HL-60 (cell line): ENCODE measurements at regions not wholly inside any gene's neighbourhood (a gene's known extent, or its start where the extent isn't known, plus 50 kb on each side); places are given as distances from the start of the nearest gene placed in this dataset.

Source experiments
- DNase-seq, 2 experiments: peaks; one replicate each; pipeline ENCODE4 v3.0.0-alpha.2; 2010 to 2020; ENCODE audit warnings: low read depth in 1 of 2, low spot score in 1 of 2
- H3K27ac ChIP-seq: fragments of 250-450 bp; sonication (Bioruptor Pico); replicated peaks from 2 replicates; pipeline ENCODE4 v1.5.1; 2020; ENCODE audit warnings: mild to moderate bottlenecking, moderate library complexity
- H3K27me3 ChIP-seq: fragments of 250-450 bp; sonication (Bioruptor Pico); 2 replicates; pipeline ENCODE4 v1.5.1; 2021; ENCODE audit warnings: mild to moderate bottlenecking, moderate library complexity; ENCODE audit not compliant: insufficient read depth, poor library complexity, severe bottlenecking
- H3K4me3 ChIP-seq: replicated peaks from 2 replicates; pipeline ENCODE4 v1.5.1; 2011; ENCODE audit warnings: mild to moderate bottlenecking, control low read depth, low read length; ENCODE audit not compliant: insufficient read depth
- GABPA ChIP-seq: IDR thresholded peaks from 2 replicates; pipeline ENCODE4 v1.6.1; 2012; ENCODE audit warnings: low read depth
- POLR2AphosphoS5 ChIP-seq: IDR thresholded peaks from 2 replicates; pipeline ENCODE4 v1.6.1; 2012; ENCODE audit warnings: low read depth
- SPI1 ChIP-seq: IDR thresholded peaks from 2 replicates; pipeline ENCODE4 v1.6.1; 2012; ENCODE audit warnings: low read depth, mild to moderate bottlenecking, borderline replicate concordance
- TF ChIP-seq, protein P1 (sequence below): IDR thresholded peaks from one replicate; pipeline ENCODE4 v1.5.1; 2011; ENCODE audit warnings: low read length, control low read depth, inconsistent platforms; ENCODE audit not compliant: insufficient read depth
- TF ChIP-seq, protein P2 (sequence below): IDR thresholded peaks from 2 replicates; pipeline ENCODE4 v1.6.1; 2012; ENCODE audit warnings: low read depth; ENCODE audit not compliant: insufficient replicate concordance

DNA sequence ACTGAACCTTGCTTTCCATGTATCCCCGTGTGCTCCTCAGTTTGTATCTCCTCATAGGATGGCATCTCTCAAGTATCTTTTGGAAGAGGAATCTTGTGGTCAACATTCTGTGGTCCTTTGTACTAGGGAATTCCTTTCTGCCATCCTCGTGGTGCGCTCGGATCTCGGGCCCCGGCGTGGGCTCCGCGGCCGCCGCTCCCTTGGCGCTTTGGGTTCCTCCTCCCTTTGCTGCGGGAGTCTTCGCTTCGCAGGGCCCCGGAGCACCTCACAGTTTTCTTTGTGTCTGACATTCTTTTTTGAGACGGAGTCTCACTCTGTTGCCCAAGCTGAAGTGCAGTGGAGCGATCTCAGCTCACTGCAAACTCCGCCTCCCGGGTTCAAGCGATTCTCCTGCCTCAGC, 264.7 kb downstream of the IRS2 start:
- H3K27me3 ChIP-seq: no peaks in the 10 kb centered on the region
- TF ChIP-seq GABPA (no peak), SPI1 (no peak), POLR2AphosphoS5 (no peak)
- TF ChIP-seq, protein P1, sequence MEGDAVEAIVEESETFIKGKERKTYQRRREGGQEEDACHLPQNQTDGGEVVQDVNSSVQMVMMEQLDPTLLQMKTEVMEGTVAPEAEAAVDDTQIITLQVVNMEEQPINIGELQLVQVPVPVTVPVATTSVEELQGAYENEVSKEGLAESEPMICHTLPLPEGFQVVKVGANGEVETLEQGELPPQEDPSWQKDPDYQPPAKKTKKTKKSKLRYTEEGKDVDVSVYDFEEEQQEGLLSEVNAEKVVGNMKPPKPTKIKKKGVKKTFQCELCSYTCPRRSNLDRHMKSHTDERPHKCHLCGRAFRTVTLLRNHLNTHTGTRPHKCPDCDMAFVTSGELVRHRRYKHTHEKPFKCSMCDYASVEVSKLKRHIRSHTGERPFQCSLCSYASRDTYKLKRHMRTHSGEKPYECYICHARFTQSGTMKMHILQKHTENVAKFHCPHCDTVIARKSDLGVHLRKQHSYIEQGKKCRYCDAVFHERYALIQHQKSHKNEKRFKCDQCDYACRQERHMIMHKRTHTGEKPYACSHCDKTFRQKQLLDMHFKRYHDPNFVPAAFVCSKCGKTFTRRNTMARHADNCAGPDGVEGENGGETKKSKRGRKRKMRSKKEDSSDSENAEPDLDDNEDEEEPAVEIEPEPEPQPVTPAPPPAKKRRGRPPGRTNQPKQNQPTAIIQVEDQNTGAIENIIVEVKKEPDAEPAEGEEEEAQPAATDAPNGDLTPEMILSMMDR: no peak
- TF ChIP-seq, protein P2, sequence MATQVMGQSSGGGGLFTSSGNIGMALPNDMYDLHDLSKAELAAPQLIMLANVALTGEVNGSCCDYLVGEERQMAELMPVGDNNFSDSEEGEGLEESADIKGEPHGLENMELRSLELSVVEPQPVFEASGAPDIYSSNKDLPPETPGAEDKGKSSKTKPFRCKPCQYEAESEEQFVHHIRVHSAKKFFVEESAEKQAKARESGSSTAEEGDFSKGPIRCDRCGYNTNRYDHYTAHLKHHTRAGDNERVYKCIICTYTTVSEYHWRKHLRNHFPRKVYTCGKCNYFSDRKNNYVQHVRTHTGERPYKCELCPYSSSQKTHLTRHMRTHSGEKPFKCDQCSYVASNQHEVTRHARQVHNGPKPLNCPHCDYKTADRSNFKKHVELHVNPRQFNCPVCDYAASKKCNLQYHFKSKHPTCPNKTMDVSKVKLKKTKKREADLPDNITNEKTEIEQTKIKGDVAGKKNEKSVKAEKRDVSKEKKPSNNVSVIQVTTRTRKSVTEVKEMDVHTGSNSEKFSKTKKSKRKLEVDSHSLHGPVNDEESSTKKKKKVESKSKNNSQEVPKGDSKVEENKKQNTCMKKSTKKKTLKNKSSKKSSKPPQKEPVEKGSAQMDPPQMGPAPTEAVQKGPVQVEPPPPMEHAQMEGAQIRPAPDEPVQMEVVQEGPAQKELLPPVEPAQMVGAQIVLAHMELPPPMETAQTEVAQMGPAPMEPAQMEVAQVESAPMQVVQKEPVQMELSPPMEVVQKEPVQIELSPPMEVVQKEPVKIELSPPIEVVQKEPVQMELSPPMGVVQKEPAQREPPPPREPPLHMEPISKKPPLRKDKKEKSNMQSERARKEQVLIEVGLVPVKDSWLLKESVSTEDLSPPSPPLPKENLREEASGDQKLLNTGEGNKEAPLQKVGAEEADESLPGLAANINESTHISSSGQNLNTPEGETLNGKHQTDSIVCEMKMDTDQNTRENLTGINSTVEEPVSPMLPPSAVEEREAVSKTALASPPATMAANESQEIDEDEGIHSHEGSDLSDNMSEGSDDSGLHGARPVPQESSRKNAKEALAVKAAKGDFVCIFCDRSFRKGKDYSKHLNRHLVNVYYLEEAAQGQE: no peak
- no peak for DNase-seq
- H3K27ac ChIP-seq: no peak overlapping the region
- no peak overlapping the region for H3K4me3 ChIP-seq

DNA sequence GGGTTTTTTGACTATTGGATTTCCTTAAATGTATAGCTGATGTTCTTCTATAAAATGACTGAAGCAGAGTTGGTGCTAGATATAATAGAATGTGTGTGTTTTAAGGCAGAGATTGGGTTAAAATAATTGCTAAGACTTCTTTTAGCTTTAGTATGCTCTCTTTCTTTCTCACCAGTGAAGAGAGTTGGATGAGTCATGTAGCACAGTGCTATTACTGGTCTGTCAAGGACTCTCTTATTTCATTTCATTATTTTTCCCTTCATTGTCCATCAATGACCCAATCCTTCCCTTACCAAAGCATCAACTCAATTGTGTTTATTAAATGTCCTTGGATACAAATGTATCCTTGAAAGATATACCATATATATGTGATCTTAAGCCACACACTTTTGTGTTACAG, 268.9 kb downstream of the IRS2 start:
- Histone ChIP-seq H3K27ac (no peak overlapping the region), H3K27me3 (no peaks in the 10 kb centered on the region), H3K4me3 (no peak overlapping the region)
- TF ChIP-seq GABPA (no peak), POLR2AphosphoS5 (no peak), SPI1 (no peak)
- TF ChIP-seq, protein P1: no peak
- TF ChIP-seq, protein P2: no peak
- DNase-seq: no peak

DNA sequence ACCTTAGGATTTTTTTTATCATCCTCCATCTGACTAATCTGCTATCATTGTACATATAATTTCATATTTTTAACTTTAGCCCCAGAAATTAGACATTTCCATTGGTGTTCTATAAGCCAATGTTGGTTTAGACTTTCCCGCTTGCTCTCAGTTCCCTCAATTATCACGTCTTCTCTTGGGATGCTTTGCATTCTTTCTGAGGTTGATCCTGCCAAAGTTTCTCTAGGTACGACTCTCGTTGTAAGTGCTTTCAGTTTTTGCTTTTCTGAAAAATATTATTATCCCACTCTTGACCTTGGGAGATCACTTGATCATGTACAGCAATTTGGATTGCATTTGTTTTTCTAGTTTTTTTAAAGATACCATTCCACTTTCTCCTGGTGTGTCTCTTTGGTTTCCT, 270.2 kb downstream of the IRS2 start:
- H3K27ac ChIP-seq: no peak overlapping the region
- no peaks in the 10 kb centered on the region for H3K27me3 ChIP-seq
- DNase-seq: no peak
- H3K4me3 ChIP-seq: no peak overlapping the region
- TF ChIP-seq GABPA: no peak
- no peak for TF ChIP-seq SPI1
- no peak for TF ChIP-seq POLR2AphosphoS5
- TF ChIP-seq, protein P1: no peak
- TF ChIP-seq, protein P2: no peak
